ENCODE measurements at regions not wholly inside any gene's neighbourhood (a gene's known extent, or its start where the extent isn't known, plus 50 kb on each side); places are given as distances from the start of the nearest gene placed in this dataset.

DNA sequence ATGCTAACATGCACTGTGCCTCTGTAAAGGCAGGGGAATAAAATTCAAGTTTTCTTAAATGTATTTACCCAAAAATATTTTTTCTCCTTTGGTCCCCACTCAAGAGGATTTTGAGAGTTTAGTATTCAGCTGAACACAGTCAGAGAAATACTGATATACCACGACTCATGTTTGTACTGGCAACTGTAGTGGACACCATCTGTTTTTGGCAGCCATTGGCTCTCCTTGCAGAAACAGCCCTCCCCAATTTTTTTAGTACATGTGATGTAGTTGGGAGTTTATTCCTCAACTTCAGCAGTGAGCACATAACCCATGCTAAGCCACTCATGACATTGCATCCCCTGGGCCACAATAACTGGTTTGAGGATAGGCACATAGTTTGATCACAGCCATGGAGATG is 154.8 kb upstream of the POU3F1 start:
- no peak for TF ChIP-seq RORB (CRISPR knock-in tag; IDR thresholded peaks at IDR 0.05)
- TF ChIP-seq, protein P1, sequence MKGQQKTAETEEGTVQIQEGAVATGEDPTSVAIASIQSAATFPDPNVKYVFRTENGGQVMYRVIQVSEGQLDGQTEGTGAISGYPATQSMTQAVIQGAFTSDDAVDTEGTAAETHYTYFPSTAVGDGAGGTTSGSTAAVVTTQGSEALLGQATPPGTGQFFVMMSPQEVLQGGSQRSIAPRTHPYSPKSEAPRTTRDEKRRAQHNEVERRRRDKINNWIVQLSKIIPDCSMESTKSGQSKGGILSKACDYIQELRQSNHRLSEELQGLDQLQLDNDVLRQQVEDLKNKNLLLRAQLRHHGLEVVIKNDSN (CRISPR knock-in tag; IDR thresholded peaks at IDR 0.05), result no peak
- TF ChIP-seq ZNF121 (CRISPR knock-in tag; IDR thresholded peaks at IDR 0.05), result no peak
- TF ChIP-seq CTCF (IDR thresholded peaks at IDR 0.05), result no peak
- no peak for TF ChIP-seq JUN (CRISPR knock-in tag; IDR thresholded peaks at IDR 0.05)
- no peak for TF ChIP-seq MAX (CRISPR knock-in tag; IDR thresholded peaks at IDR 0.05)
- no peak for TF ChIP-seq ELF4 (CRISPR knock-in tag; IDR thresholded peaks at IDR 0.05; ENCODE audit: low read depth)
- no peak for TF ChIP-seq PREB (CRISPR knock-in tag; IDR thresholded peaks at IDR 0.05; ENCODE audit: borderline replicate concordance)
- no peak for TF ChIP-seq NR2C2 (CRISPR knock-in tag; IDR thresholded peaks at IDR 0.05)
- TF ChIP-seq, protein P2, sequence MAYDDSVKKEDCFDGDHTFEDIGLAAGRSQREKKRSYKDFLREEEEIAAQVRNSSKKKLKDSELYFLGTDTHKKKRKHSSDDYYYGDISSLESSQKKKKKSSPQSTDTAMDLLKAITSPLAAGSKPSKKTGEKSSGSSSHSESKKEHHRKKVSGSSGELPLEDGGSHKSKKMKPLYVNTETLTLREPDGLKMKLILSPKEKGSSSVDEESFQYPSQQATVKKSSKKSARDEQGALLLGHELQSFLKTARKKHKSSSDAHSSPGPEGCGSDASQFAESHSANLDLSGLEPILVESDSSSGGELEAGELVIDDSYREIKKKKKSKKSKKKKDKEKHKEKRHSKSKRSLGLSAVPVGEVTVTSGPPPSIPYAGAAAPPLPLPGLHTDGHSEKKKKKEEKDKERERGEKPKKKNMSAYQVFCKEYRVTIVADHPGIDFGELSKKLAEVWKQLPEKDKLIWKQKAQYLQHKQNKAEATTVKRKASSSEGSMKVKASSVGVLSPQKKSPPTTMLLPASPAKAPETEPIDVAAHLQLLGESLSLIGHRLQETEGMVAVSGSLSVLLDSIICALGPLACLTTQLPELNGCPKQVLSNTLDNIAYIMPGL (CRISPR knock-in tag; IDR thresholded peaks at IDR 0.05), result no peak
- TF ChIP-seq, protein P3, sequence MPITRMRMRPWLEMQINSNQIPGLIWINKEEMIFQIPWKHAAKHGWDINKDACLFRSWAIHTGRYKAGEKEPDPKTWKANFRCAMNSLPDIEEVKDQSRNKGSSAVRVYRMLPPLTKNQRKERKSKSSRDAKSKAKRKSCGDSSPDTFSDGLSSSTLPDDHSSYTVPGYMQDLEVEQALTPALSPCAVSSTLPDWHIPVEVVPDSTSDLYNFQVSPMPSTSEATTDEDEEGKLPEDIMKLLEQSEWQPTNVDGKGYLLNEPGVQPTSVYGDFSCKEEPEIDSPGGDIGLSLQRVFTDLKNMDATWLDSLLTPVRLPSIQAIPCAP (CRISPR knock-in tag; IDR thresholded peaks at IDR 0.05), result no peak
- no peak for TF ChIP-seq MYBL2 (CRISPR knock-in tag; IDR thresholded peaks at IDR 0.05)
- no peak for TF ChIP-seq NFE2L1 (CRISPR knock-in tag; IDR thresholded peaks at IDR 0.05)

All from WTC11 (cell line).